ENCODE measurements at regions not wholly inside any gene's neighbourhood (a gene's known extent, or its start where the extent isn't known, plus 50 kb on each side); places are given as distances from the start of the nearest gene placed in this dataset.

- H3K9me3 Mint-ChIP-seq (ENCODE audit: low read depth, unreplicated experiment) = no peaks in the 10 kb centered on the region
- BruUV-seq (replicated peaks) = no TSS peak
- no peak overlapping the region for H3K27ac Mint-ChIP-seq (ENCODE audit: unreplicated experiment)
- TF ChIP-seq CTCF (IDR thresholded peaks at IDR 0.05; ENCODE audit: unreplicated experiment) = no peak
- H3K4me3 Mint-ChIP-seq (ENCODE audit: low read depth, unreplicated experiment) = no peak overlapping the region
- peaks cover 50% of the 10 kb centered on the region for H3K27me3 Mint-ChIP-seq (ENCODE audit: unreplicated experiment)
- CTCF ChIA-PET = no interaction called here
- DNase-seq = no peak
- intact Hi-C loops (cut with micrococcal nuclease; ENCODE audit: unreplicated experiment) = no loop called here
- no peaks in the 10 kb centered on the region for H3K4me1 Mint-ChIP-seq (ENCODE audit: low read depth, unreplicated experiment)
- no peaks in the 10 kb centered on the region for H3K36me3 Mint-ChIP-seq (ENCODE audit: insufficient read depth, unreplicated experiment)
Measured at GRCh38 chr15:69542028-69542427, 89.4 kb downstream of the RPLP1 start.

GRCh38 chr15:69543681-69544364 is 91.2 kb downstream of the RPLP1 start:
- no peak overlapping the region for H3K4me3 Mint-ChIP-seq (ENCODE audit: low read depth, unreplicated experiment)
- TF ChIP-seq CTCF (IDR thresholded peaks at IDR 0.05; ENCODE audit: unreplicated experiment) = no peak
- no peak overlapping the region for H3K27ac Mint-ChIP-seq (ENCODE audit: unreplicated experiment)
- H3K4me1 Mint-ChIP-seq (ENCODE audit: low read depth, unreplicated experiment) = no peaks in the 10 kb centered on the region
- intact Hi-C loops (cut with micrococcal nuclease; ENCODE audit: unreplicated experiment) = no loop called here
- peaks cover 59% of the 10 kb centered on the region for H3K27me3 Mint-ChIP-seq (ENCODE audit: unreplicated experiment)
- H3K36me3 Mint-ChIP-seq (ENCODE audit: insufficient read depth, unreplicated experiment) = no peaks in the 10 kb centered on the region
- CTCF ChIA-PET = interaction anchor here (1.1 kb wide), 1 partner anchor 12 kb away, joined by 3 read pairs; no protein-coding TSS in a partner anchor
- BruUV-seq (replicated peaks) = no TSS peak
- DNase-seq = no peak
- H3K9me3 Mint-ChIP-seq (ENCODE audit: low read depth, unreplicated experiment) = no peaks in the 10 kb centered on the region

GRCh38 chr15:69544365-69545113 is 91.9 kb downstream of the RPLP1 start:
- TF ChIP-seq CTCF (IDR thresholded peaks at IDR 0.05; ENCODE audit: unreplicated experiment) = no peak
- H3K4me1 Mint-ChIP-seq (ENCODE audit: low read depth, unreplicated experiment) = no peaks in the 10 kb centered on the region
- H3K4me3 Mint-ChIP-seq (ENCODE audit: low read depth, unreplicated experiment) = no peak overlapping the region
- H3K27ac Mint-ChIP-seq (ENCODE audit: unreplicated experiment) = no peak overlapping the region
- DNase-seq = no peak
- intact Hi-C loops (cut with micrococcal nuclease; ENCODE audit: unreplicated experiment) = no loop called here
- BruUV-seq (replicated peaks) = no TSS peak
- H3K9me3 Mint-ChIP-seq (ENCODE audit: low read depth, unreplicated experiment) = peaks cover 2% of the 10 kb centered on the region
- peaks cover 59% of the 10 kb centered on the region for H3K27me3 Mint-ChIP-seq (ENCODE audit: unreplicated experiment)
- CTCF ChIA-PET = interaction anchor here (1.1 kb wide), 1 partner anchor 11 kb away, joined by 3 read pairs; no protein-coding TSS in a partner anchor
- no peaks in the 10 kb centered on the region for H3K36me3 Mint-ChIP-seq (ENCODE audit: insufficient read depth, unreplicated experiment)

GRCh38 chr15:69546182-69546581 is 93.6 kb downstream of the RPLP1 start:
- H3K4me1 Mint-ChIP-seq (ENCODE audit: low read depth, unreplicated experiment) = no peaks in the 10 kb centered on the region
- H3K27ac Mint-ChIP-seq (ENCODE audit: unreplicated experiment) = no peak overlapping the region
- no TSS peak for BruUV-seq (replicated peaks)
- H3K36me3 Mint-ChIP-seq (ENCODE audit: insufficient read depth, unreplicated experiment) = no peaks in the 10 kb centered on the region
- CTCF ChIA-PET = interaction anchor here (0.6 kb wide), 1 partner anchor 319 kb away, joined by 9 read pairs; no protein-coding TSS in a partner anchor
- TF ChIP-seq CTCF (IDR thresholded peaks at IDR 0.05; ENCODE audit: unreplicated experiment) = no peak
- H3K27me3 Mint-ChIP-seq (ENCODE audit: unreplicated experiment) = peaks cover 62% of the 10 kb centered on the region
- peaks cover 2% of the 10 kb centered on the region for H3K9me3 Mint-ChIP-seq (ENCODE audit: low read depth, unreplicated experiment)
- no peak for DNase-seq
- no peak overlapping the region for H3K4me3 Mint-ChIP-seq (ENCODE audit: low read depth, unreplicated experiment)
- intact Hi-C loops (cut with micrococcal nuclease; ENCODE audit: unreplicated experiment) = no loop called here

All from Calu3 (cell line).